ENCODE measurements at regions not wholly inside any gene's neighbourhood (a gene's known extent, or its start where the extent isn't known, plus 50 kb on each side); places are given as distances from the start of the nearest gene placed in this dataset.

DNA sequence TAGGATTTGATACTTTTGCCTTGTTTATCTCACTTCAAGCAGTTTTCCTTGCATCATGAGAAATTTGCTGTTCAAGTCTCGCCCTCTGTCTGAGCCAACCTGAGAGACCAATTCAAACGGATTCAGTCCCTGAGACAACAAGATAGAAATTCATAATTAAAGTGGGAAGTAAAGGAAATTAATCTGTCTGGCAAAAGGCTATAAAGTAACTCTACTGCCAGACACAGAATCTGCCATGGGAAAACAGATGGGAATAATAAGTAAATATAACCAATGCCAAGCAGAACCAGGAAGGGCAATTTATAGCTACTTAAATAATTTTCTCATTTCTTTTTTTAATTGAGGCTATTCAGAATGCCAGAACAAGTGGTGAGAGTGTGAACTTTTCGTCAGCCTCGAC, 239.6 kb downstream of the TFAP2C start:
- no peak for DNase-seq (ENCODE audit: low read depth)
- TF ChIP-seq, protein P1, sequence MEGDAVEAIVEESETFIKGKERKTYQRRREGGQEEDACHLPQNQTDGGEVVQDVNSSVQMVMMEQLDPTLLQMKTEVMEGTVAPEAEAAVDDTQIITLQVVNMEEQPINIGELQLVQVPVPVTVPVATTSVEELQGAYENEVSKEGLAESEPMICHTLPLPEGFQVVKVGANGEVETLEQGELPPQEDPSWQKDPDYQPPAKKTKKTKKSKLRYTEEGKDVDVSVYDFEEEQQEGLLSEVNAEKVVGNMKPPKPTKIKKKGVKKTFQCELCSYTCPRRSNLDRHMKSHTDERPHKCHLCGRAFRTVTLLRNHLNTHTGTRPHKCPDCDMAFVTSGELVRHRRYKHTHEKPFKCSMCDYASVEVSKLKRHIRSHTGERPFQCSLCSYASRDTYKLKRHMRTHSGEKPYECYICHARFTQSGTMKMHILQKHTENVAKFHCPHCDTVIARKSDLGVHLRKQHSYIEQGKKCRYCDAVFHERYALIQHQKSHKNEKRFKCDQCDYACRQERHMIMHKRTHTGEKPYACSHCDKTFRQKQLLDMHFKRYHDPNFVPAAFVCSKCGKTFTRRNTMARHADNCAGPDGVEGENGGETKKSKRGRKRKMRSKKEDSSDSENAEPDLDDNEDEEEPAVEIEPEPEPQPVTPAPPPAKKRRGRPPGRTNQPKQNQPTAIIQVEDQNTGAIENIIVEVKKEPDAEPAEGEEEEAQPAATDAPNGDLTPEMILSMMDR (IDR thresholded peaks at IDR 0.05; ENCODE audit: insufficient read depth, low read depth, low read length): no peak
- Histone ChIP-seq H3K36me3 (ENCODE audit: control insufficient read depth, insufficient read depth, low read length) (no peaks in the 10 kb centered on the region), H3K27me3 (ENCODE audit: control insufficient read depth, insufficient read depth, low read length) (peaks cover 10% of the 10 kb centered on the region), H3K4me3 (ENCODE audit: low read depth, low read length) (no peak overlapping the region)
- CTCF ChIA-PET: no interaction called here
- POLR2A ChIA-PET: no interaction called here

DNA sequence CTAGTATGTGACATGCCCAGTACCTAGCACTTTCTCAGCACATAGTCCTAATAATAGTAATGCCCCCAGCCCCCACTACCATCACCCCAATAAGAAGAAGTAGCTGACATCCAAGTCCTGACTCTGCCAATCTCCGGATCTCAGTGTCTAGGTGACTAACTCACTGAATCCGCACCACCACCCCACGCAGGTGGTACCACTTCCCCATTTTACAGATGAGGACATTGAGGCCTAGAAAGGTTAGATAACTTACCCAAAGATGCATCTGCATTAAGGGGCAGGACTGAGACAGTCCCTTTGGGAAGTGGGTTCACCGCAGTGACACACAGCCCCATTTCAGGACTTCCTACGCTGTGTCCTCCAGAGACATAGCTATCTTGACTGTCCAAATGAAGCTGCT, 241.2 kb downstream of the TFAP2C start:
- TF ChIP-seq, protein P1 (IDR thresholded peaks at IDR 0.05; ENCODE audit: insufficient read depth, low read depth, low read length): no peak
- no peaks in the 10 kb centered on the region for H3K36me3 ChIP-seq (ENCODE audit: control insufficient read depth, insufficient read depth, low read length)
- CTCF ChIA-PET: interaction anchor here (1.3 kb wide), 1 partner anchor 10 kb away, joined by 4 read pairs; no protein-coding TSS in a partner anchor
- no peak for DNase-seq (ENCODE audit: low read depth)
- POLR2A ChIA-PET: no interaction called here
- H3K4me3 ChIP-seq (ENCODE audit: low read depth, low read length): no peak overlapping the region
- H3K27me3 ChIP-seq (ENCODE audit: control insufficient read depth, insufficient read depth, low read length): peaks cover 2% of the 10 kb centered on the region; the same call in 1 of the 2 replicates

DNA sequence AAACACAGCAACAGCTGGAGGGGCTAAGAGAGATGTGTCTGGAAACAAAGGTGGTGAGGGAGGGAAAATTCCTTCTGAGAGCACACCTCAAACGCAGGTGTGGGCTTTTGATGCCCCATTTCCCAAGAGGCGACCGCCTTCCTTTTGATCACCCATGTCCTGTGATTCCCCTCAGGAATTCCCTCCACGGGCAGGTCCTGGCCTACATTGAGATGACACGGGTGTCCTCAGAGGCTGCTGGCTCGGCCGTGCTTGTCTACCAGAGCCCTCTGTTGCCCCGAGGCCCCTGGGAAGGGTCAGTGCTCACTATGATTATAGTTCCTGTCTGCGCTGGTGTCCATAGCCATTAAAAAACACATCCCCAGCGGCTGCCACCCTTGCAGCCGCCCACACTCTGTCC, 242.6 kb downstream of the TFAP2C start:
- no peak for DNase-seq (ENCODE audit: low read depth)

DNA sequence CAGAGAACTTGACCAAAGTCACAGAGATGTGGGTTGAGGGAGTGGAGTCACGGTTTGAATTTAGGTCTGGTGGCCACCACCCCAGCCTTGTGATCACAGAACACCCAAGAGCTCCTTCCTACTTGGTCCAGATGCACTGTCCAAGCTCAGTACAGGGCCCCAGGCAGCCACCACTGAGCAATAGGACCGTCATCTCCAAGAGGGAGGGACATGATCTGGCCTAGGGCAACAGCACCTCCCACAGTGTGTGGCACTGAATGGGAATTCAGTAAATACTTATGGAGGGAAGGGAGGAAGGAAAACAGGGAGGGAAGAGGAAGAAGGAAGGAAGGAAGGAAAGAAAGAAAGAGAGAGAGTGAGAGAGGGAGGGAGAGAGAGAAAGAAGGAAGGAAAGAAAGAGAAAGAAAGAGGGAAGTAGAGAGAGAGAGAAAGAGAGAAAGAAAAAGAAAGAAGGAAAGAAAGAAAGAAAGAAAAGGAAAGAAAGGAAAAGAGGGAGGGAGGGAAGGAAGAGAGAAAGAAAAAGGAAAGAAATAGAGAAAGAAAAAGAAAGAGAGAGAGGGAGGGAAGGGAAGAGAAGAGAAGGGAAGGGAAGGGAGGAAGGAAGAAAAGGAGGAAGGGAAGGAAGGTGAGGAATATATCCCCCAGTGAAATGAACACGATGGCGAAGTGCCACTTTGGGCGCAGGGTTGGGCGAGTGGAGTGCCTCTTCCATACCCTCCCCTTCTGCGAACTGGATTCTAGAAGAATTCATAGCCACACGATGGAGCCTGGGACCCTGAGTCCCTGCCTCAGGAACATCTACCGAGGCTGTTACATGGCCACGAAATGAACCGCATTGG, 243.7 kb downstream of the TFAP2C start:
- CTCF ChIA-PET: interaction anchor here (1.1 kb wide), 1 partner anchor 14 kb away, joined by 3 read pairs; no protein-coding TSS in a partner anchor
- Histone ChIP-seq H3K36me3 (ENCODE audit: control insufficient read depth, insufficient read depth, low read length) (no peaks in the 10 kb centered on the region), H3K27me3 (ENCODE audit: control insufficient read depth, insufficient read depth, low read length) (peaks cover 2% of the 10 kb centered on the region; the same call in 1 of the 2 replicates), H3K4me3 (ENCODE audit: low read depth, low read length) (no peak overlapping the region)
- DNase-seq (ENCODE audit: low read depth): no peak
- TF ChIP-seq, protein P1 (IDR thresholded peaks at IDR 0.05; ENCODE audit: insufficient read depth, low read depth, low read length): no peak
- POLR2A ChIA-PET: no interaction called here

More for the DNA sequence above, 242.6 kb downstream of the TFAP2C start:
- ChIA-PET POLR2A (no interaction called here), CTCF (interaction anchor here (1.1 kb wide), 1 partner anchor 13 kb away, joined by 3 read pairs; no protein-coding TSS in a partner anchor)
- Histone ChIP-seq H3K27me3 (ENCODE audit: control insufficient read depth, insufficient read depth, low read length) (0 out of 2 replicates have a peak, but pooled peaks cover 2% of the 10 kb centered on the region), H3K4me3 (ENCODE audit: low read depth, low read length) (no peak overlapping the region), H3K36me3 (ENCODE audit: control insufficient read depth, insufficient read depth, low read length) (no peaks in the 10 kb centered on the region)
- TF ChIP-seq, protein P1 (IDR thresholded peaks at IDR 0.05; ENCODE audit: insufficient read depth, low read depth, low read length): no peak

DNA sequence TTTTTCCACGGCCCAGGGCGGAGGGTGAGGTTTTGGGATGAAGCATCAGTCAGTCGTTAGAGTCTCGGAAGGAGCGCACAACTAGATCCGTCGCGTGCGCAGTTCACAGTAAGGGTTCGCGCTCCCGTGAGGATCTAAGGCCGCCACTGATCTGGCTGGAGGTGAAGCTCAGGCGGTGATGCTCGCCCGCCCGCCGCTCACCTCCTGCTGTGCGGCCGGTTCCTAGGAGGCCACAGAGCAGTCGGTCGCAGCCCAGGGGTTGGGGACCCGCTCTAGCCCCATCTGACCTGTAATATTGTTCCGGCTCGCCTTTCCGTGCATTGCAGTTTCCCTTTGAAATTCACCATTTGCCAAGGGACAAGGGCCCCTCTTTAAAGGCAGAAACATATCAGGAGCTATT, 244.7 kb downstream of the TFAP2C start:
- POLR2A ChIA-PET: no interaction called here
- Histone ChIP-seq H3K27me3 (ENCODE audit: control insufficient read depth, insufficient read depth, low read length) (peaks cover 4% of the 10 kb centered on the region; the same call in 1 of the 2 replicates), H3K4me3 (ENCODE audit: low read depth, low read length) (no peak overlapping the region), H3K36me3 (ENCODE audit: control insufficient read depth, insufficient read depth, low read length) (no peaks in the 10 kb centered on the region)
- DNase-seq (ENCODE audit: low read depth): no peak
- CTCF ChIA-PET: no interaction called here
- TF ChIP-seq, protein P1 (IDR thresholded peaks at IDR 0.05; ENCODE audit: insufficient read depth, low read depth, low read length): no peak
